ENCODE measurements at regions not wholly inside any gene's neighbourhood (a gene's known extent, or its start where the extent isn't known, plus 50 kb on each side); places are given as distances from the start of the nearest gene placed in this dataset.

GRCh38 chr16:17034477-17035252, 436.1 kb downstream of the XYLT1 start:
- TF ChIP-seq PATZ1 (tag by site-specific recombination; IDR thresholded peaks at IDR 0.05) (no peak), ZNF175 (tag by site-specific recombination; IDR thresholded peaks at IDR 0.05) (no peak), ZEB2 (tag by site-specific recombination; IDR thresholded peaks at IDR 0.05) (no peak), MYNN (tag by site-specific recombination; IDR thresholded peaks at IDR 0.05; ENCODE audit: borderline replicate concordance) (no peak), ZNF266 (tag by site-specific recombination; IDR thresholded peaks at IDR 0.05; ENCODE audit: low read depth) (no peak), ZNF16 (tag by site-specific recombination; IDR thresholded peaks at IDR 0.05; ENCODE audit: low read depth) (no peak)

All from HEK293 (cell line).